ENCODE measurements at regions not wholly inside any gene's neighbourhood (a gene's known extent, or its start where the extent isn't known, plus 50 kb on each side); places are given as distances from the start of the nearest gene placed in this dataset.

DNA sequence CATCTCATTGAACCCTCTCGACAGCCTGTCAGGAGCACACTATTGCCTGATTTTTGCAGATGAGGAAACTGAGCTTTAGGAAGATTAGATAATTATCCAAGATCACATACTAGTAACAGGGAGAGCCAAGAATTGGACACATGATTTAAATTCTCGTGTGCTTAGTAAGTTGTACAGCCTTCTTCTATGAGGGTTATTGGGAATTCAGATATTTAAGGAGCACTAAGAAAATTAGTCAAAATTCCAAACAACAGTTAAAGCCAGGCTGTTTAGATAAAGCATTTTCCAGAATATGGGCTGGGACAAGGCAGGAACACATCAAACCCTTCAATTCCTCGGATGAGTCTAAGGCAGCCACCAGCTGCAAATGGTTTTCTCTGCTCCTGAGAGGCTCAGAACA is 148.8 kb downstream of the TMEM30B start:
- peaks cover 1 to 3% of the 10 kb centered on the region in 2 donors for H3K36me3 Mint-ChIP-seq (ENCODE audit: insufficient read depth in 2 of 2)
- H3K27ac Mint-ChIP-seq, result no peak overlapping the region
- DNase-seq (no peak), ATAC-seq (replicated peaks in 1 of 2) (no peak)
- no peaks in the 10 kb centered on the region for H3K4me1 Mint-ChIP-seq (ENCODE audit: low read depth)
- peaks cover 35% of the 10 kb centered on the region for H3K27me3 Mint-ChIP-seq (ENCODE audit: low read depth)
- H3K9me3 Mint-ChIP-seq, result peaks cover 3 to 4% of the 10 kb centered on the region in 2 donors
- no peak overlapping the region for H3K4me3 Mint-ChIP-seq

DNA sequence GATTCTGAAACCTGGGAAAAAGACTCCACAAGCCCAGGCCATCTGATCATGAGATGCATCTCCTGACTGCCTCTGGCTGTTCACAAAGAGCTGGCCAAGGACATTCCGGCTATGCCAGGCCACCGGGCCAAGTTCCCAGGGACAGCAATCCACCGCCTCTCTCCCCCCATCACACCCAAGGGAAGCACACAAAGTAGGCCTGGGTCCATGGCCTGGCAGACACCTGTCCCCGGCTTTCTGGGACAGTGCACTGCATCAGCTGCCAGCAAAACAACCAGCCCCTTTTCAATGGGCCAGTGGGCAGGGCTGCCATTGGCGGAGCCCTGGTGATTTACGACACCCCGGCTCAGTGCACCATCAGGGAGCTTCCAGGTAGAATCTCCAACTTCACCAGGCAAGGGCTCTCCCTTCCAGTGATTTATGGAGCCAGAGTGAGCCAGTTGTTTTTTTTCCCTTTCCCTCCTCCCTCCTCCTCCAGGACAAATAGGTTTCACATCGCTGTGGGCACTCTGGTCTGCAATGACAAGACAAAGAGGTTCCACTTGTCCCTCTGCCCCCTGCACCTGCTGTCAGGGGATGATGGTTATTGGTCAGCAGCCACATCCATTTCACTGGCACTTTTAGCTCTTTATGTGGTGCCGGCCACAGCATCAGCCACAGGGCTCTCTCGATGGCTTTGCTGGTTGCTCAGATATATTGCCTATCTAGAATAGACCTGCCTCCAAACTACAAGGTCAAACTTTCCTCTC is 149.6 kb downstream of the SLC38A6 start:
- H3K9me3 Mint-ChIP-seq, result peaks cover 0 to 2% of the 10 kb centered on the region in 2 donors
- H3K27ac Mint-ChIP-seq, result no peak overlapping the region
- H3K4me3 Mint-ChIP-seq, result no peak overlapping the region
- H3K4me1 Mint-ChIP-seq (ENCODE audit: low read depth), result no peaks in the 10 kb centered on the region
- H3K27me3 Mint-ChIP-seq (ENCODE audit: low read depth), result peaks cover 37% of the 10 kb centered on the region
- ATAC-seq (replicated peaks in 1 of 2) (no peak), DNase-seq (no peak)
- no peaks in the 10 kb centered on the region for H3K36me3 Mint-ChIP-seq (ENCODE audit: insufficient read depth in 2 of 2)

DNA sequence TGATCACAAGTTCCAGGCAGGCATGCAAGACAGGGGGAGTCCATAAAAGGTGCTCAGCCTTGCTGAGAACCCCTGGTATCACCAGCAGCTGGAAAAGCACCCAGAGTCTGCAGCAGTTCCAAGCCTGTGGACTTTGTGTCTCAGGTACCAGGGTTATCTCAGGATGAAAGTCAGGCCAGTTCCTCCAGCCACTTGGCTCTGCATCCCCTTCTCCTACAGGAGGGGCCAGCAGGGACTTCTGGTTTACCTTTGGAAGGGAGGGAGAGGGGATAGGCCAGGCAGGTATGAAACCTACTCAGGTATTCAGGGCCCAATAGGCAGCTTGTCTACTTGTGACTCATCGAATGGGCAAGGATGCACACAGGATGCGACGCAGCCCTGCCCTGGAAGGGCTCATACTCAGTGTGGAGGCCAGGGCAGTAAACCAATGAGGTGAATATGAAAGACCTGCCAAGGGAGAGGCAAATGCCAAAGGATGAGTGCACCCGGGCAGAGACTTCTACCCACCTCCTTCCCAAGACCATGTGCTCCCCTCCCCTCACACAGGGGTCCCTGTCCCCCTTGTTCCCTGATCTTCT is 148.2 kb downstream of the SLC38A6 start:
- Mint-ChIP-seq H3K27me3 (ENCODE audit: low read depth) (peaks cover 29% of the 10 kb centered on the region), H3K27ac (no peak overlapping the region), H3K4me1 (ENCODE audit: low read depth) (no peaks in the 10 kb centered on the region), H3K9me3 (peaks cover 0 to 2% of the 10 kb centered on the region in 2 donors), H3K4me3 (no peak overlapping the region), H3K36me3 (ENCODE audit: insufficient read depth in 2 of 2) (no peaks in the 10 kb centered on the region)
- DNase-seq (no peak), ATAC-seq (replicated peaks in 1 of 2) (no peak)

DNA sequence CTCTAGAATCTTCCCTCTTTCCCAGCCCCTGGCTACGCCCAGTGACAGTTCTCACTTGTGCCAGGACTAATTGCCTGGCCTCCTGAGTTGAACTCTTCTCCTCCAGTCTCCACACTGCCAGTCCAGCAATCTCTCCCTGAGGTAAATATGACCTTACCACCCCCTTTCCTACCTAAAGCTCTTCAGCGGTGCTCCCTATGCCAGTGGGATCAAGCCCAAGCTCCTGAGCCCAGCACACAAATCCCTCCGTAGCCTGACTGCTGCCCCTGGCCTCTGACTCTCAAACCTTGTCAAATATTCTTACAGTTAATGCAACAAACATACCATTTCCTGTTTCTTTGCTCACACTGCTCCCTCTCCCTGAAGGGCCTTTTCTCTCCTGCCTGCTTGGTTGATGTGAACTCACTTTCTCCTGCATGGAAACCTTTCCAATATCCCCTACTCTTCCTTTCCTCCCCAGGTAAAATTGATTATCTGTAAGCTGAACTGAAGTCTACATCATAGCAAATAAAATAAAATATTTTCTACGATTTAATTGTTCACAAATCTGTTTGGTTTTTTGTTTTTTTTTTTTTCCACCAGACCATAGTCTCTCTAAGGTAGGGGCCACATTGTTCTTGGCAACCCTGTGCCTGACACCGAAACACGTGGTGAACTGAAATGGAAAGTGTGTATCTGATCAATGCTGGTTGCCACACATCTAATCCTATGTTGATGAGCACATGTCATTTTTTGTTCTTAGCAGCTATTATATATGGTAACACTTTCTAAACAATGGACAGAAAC is 147.5 kb downstream of the SLC38A6 start:
- Mint-ChIP-seq H3K4me3 (no peak overlapping the region), H3K36me3 (ENCODE audit: insufficient read depth in 2 of 2) (no peaks in the 10 kb centered on the region)

DNA sequence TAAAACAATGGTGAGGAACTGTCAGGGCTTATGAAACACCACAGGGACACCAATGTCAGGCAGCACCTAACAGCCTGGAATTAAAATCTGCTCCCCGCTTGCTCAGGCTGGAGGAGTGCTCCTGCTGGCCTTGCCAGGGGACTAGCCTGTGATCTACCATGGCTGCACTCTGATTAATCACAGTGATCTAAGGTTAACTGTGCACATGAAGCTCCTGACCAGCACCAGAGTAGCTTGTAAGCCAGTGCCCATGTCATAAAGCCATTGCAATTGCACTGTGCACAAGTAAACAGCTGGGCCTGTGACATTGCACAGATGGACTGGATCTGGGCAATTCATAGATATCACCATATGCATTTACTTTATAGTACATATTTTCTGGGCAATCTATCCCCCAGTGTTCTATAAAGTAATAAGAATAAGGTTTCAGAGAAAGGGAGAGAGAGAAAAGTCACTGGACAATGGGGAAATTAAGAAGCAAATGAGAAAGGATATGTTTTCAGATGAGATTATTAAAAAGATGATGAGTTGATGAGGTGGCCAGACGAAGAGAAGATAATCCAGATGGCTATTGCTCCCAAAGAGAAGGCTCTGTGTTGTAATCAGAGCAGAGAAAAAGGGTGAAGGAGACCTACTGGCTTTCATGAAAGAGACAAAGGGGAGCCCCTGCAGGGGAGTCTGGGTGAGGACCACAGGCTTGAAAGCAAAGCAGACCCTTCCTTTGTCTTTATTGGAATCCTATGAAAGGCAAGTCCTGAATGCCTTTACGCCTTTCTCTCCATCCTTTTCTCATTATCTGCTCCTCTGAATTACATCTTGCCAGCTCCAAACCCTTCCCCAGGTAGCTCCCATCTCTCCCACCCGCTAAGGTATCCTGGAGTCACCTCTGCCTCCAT is 145.8 kb downstream of the SLC38A6 start:
- ATAC-seq (replicated peaks in 1 of 2) (no peak), DNase-seq (no peak)
- no peaks in the 10 kb centered on the region for H3K9me3 Mint-ChIP-seq
- no peaks in the 10 kb centered on the region for H3K36me3 Mint-ChIP-seq (ENCODE audit: insufficient read depth in 2 of 2)
- H3K4me3 Mint-ChIP-seq, result no peak overlapping the region
- H3K4me1 Mint-ChIP-seq (ENCODE audit: low read depth), result no peaks in the 10 kb centered on the region
- peaks cover 19% of the 10 kb centered on the region for H3K27me3 Mint-ChIP-seq (ENCODE audit: low read depth)
- no peak overlapping the region for H3K27ac Mint-ChIP-seq

More for the DNA sequence above, 147.5 kb downstream of the SLC38A6 start:
- DNase-seq (no peak), ATAC-seq (replicated peaks in 1 of 2) (no peak)
- no peak overlapping the region for H3K27ac Mint-ChIP-seq
- no peaks in the 10 kb centered on the region for H3K4me1 Mint-ChIP-seq (ENCODE audit: low read depth)
- H3K27me3 Mint-ChIP-seq (ENCODE audit: low read depth), result peaks cover 27% of the 10 kb centered on the region
- H3K9me3 Mint-ChIP-seq, result peaks cover 0 to 2% of the 10 kb centered on the region in 2 donors

DNA sequence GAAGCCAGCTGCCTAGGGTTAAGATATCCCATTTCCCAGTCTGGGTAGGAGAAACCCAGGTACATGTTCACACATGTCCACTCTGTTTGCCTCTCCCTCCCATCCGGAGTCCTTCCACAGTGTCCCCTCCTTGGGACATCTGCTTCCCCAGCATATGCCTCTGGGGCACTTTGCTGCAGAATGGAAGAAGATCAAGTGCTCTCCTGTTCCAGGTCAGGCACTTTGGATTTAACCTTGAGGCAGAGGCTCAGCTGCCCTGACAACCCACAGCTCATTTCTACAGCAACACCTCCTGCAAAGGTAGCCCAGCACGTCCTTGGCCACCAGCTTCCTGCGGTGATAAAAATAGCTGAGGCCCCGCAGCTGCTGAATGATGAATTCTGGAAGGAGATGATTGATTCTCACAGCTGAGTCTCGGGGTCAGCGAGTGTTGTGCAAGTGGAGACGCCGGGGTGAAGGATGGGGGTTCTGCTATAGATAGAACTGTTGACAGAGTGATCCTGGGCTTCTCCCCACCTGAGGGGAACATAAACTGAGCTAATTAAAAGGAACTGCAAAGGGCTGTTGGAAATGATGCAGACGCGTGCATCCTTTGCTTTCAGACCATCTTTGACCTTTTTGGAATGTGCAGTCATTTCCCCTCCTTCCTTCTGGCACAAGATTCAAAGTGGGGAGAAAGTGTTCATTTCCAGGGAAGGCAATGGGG is 145.0 kb downstream of the SLC38A6 start:
- Mint-ChIP-seq H3K4me3 (no peak overlapping the region), H3K9me3 (no peaks in the 10 kb centered on the region), H3K27me3 (ENCODE audit: low read depth) (peaks cover 19% of the 10 kb centered on the region), H3K4me1 (ENCODE audit: low read depth) (no peaks in the 10 kb centered on the region), H3K27ac (no peak overlapping the region), H3K36me3 (ENCODE audit: insufficient read depth in 2 of 2) (no peaks in the 10 kb centered on the region)
- DNase-seq (no peak), ATAC-seq (replicated peaks in 1 of 2) (no peak)

DNA sequence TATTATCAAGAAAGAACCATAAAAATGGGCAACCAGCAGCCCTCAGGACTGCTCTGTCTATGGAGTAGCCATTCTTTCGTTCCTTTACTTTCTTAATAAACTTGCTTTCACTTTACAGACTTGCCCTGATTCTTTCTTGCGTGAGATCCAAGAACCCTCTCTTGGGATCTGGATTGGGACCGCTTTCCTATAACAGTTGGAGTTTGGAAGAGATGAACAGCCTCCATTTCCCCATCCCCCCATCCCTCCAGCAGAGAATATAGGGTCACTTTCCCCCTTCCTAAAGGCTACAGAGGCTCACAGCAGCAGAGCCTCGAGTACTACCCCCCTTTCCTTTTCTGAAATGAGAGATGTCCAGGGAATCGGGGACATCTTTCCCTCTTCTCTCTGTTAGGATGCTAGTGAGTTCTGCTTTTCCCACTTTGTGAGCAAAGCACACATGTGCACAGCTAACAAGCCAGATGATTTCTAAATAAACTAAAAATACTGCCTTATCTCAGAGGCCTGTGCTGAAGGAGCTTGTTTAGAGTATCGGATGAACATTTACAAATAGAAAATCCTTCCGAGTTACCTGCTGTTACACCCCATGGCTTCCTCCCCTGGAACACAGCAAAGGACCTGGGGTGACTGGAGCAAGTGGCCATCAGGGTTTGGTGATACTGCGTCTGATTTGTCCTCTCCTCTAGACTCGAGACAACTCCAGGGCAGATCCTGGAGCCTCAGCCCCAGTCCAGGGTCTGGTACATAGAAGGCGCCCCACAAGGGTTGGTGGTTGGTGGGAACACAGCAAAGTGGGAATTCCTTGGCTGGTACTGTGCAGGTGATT is 144.2 kb downstream of the SLC38A6 start:
- H3K4me3 Mint-ChIP-seq, result no peak overlapping the region
- no peak overlapping the region for H3K27ac Mint-ChIP-seq
- H3K4me1 Mint-ChIP-seq (ENCODE audit: low read depth), result peaks cover 4% of the 10 kb centered on the region
- peaks cover 0 to 2% of the 10 kb centered on the region in 2 donors for H3K9me3 Mint-ChIP-seq
- H3K27me3 Mint-ChIP-seq (ENCODE audit: low read depth), result peaks cover 19% of the 10 kb centered on the region
- DNase-seq (no peak), ATAC-seq (replicated peaks in 1 of 2) (no peak)
- H3K36me3 Mint-ChIP-seq (ENCODE audit: insufficient read depth in 2 of 2), result peaks cover 0 to 3% of the 10 kb centered on the region in 2 donors

DNA sequence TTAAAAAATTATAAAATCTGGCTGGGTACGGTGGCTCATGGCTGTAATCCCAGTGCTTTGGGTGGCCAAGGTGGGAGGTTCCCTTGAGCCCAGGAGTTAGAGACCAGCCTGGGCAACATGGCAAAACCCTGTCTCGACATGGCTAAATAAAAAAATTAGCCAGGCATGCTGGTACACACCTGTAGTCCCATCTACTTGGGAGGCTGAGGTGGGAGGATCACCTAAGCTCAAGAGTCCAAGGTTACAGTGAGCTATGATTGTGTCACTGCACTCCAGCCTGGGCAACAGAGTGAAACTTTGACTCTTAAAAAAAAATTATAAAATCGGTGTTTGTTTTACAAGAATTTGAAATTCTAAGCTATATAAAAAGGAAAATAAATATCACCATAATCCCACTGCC is 141.8 kb downstream of the SLC38A6 start:
- H3K27me3 Mint-ChIP-seq (ENCODE audit: low read depth), result peaks cover 12% of the 10 kb centered on the region
- ATAC-seq (replicated peaks in 1 of 2), result no peak
- H3K4me1 Mint-ChIP-seq (ENCODE audit: low read depth), result peaks cover 5% of the 10 kb centered on the region
- no peak for DNase-seq
- peaks cover 0 to 2% of the 10 kb centered on the region in 2 donors for H3K9me3 Mint-ChIP-seq
- no peak overlapping the region for H3K27ac Mint-ChIP-seq
- peaks cover 0 to 3% of the 10 kb centered on the region in 2 donors for H3K36me3 Mint-ChIP-seq (ENCODE audit: insufficient read depth in 2 of 2)
- H3K4me3 Mint-ChIP-seq, result no peak overlapping the region

DNA sequence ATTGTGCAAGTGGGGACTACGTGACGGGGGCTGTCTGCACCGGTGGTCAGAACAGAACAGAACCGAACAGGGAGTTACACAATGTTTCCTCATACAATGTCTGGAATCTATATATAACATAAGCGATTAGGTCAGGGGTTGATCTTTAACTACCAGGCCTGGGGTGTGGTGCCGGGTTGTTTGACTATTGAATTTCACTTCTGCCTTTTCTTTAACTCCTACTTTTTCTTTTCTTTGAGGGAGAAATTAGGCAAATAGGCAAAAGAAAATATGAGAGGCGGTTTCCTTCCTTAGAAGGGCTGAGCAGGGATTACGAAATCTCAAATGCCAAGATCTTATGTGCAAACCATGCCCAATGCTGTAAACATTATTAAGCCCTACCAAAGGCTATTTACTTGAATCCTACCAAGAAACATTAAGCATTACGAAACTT is 140.3 kb downstream of the SLC38A6 start:
- Mint-ChIP-seq H3K36me3 (ENCODE audit: insufficient read depth in 2 of 2) (peaks cover 0 to 3% of the 10 kb centered on the region in 2 donors), H3K27ac (no peak overlapping the region), H3K9me3 (peaks cover 0 to 2% of the 10 kb centered on the region in 2 donors), H3K4me3 (no peak overlapping the region), H3K27me3 (ENCODE audit: low read depth) (peaks cover 7% of the 10 kb centered on the region), H3K4me1 (ENCODE audit: low read depth) (peaks cover 5% of the 10 kb centered on the region)
- ATAC-seq (replicated peaks in 1 of 2), result no peak
- no peak for DNase-seq

DNA sequence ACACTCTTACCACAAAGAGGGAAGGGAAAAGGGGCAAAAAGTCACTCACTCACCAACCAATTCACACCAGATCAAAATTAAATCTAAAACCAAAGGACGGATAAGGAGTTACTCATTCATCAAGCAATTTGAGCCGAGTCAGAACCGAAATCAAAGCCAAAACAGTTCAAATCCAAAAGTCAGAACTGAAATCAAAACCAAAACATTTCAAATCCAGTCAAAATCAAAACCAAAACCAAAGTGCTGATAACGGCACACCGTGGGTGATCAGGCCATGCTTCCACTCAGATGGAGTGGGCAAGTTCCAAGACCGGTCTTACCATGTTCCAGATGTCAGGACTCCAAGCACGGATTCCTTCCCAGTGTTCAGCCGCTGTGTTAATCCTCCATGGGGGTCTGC is 139.5 kb downstream of the SLC38A6 start:
- peak overlapping the region in 1 of 2 donors; percentile 37 for H3K4me3 Mint-ChIP-seq
- no peaks in the 10 kb centered on the region for H3K27me3 Mint-ChIP-seq (ENCODE audit: low read depth)
- H3K4me1 Mint-ChIP-seq (ENCODE audit: low read depth), result peaks cover 5% of the 10 kb centered on the region
- H3K36me3 Mint-ChIP-seq (ENCODE audit: insufficient read depth in 2 of 2), result peaks cover 0 to 3% of the 10 kb centered on the region in 2 donors
- peak in 1 of 2 donors; percentile 71 for ATAC-seq (replicated peaks in 1 of 2)
- DNase-seq, result peak in 1 of 2 donors; percentile 10
- H3K9me3 Mint-ChIP-seq, result peaks cover 0 to 2% of the 10 kb centered on the region in 2 donors
- peak overlapping the region; percentile 12 for H3K27ac Mint-ChIP-seq

DNA sequence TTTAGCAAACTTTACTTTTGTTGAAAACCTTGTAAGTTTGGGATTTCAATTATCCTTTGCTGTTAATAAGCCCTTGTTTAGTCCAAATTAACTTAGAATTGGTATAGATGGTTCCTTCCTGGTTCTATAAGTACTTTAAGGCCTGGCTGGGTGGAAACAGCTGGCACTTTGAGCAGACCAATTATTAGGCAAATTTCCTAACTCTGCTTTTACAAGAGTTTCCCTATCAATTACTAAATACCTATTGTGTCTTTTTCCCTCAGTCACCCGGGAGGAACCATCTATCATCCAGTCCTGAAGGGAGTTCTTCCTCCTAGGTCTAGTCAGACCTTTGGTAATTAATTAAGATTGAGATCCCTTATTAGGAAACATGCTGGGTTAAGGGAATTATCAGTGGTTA is 138.0 kb downstream of the SLC38A6 start:
- Mint-ChIP-seq H3K4me1 (ENCODE audit: low read depth) (peaks cover 5% of the 10 kb centered on the region), H3K4me3 (no peak overlapping the region), H3K9me3 (peaks cover 4 to 9% of the 10 kb centered on the region in 2 donors), H3K27ac (no peak overlapping the region), H3K27me3 (ENCODE audit: low read depth) (no peaks in the 10 kb centered on the region), H3K36me3 (ENCODE audit: insufficient read depth in 2 of 2) (peaks cover 4 to 5% of the 10 kb centered on the region in 2 donors)
- DNase-seq (no peak), ATAC-seq (replicated peaks in 1 of 2) (no peak)

Measured in activated T-cell treated with anti-CD3 and anti-CD28 coated beads, Interleukin-2, amount 50 U/mL, for 72 hours (primary cell).